ENCODE measurements at regions not wholly inside any gene's neighbourhood (a gene's known extent, or its start where the extent isn't known, plus 50 kb on each side); places are given as distances from the start of the nearest gene placed in this dataset.

DNA sequence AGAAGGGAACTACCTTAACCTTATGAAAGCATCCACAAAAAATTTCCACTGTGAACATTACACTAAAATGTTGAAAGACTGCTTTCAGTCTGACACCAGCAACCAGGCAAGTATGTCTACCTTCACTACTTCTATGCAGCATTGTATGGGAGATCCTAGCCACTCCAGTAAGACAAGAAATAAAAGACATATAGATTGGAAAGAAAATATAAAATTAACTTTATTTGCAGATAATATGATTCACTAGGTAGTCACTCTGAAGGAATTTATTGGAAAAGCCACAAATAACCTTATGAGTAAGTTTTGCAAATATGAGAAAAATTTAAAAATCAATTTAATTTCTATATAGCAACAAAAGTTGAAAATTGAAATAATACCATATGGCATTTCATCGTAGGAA, 172.0 kb downstream of the RERGL start:
- Histone ChIP-seq H3K27me3 (ENCODE audit: insufficient read depth, low read length) (no peaks in the 10 kb centered on the region), H3K4me3 (ENCODE audit: insufficient read depth, low read length) (no peak overlapping the region), H3K4me1 (ENCODE audit: insufficient read depth, low read length) (peaks cover 3% of the 10 kb centered on the region), H3K27ac (ENCODE audit: low read depth, low read length) (no peak overlapping the region), H3K36me3 (ENCODE audit: insufficient read depth, low read length) (no peaks in the 10 kb centered on the region), H4K20me1 (ENCODE audit: insufficient read depth, low read length) (no peaks in the 10 kb centered on the region), H3K9me3 (ENCODE audit: low read depth, low read length) (no peaks in the 10 kb centered on the region), H3K79me2 (ENCODE audit: insufficient read depth, low read length) (no peaks in the 10 kb centered on the region), H3K4me2 (ENCODE audit: insufficient read depth, low read length) (no peak overlapping the region), H2AFZ (ENCODE audit: low read length) (no peak overlapping the region)
- TF ChIP-seq, protein P1, sequence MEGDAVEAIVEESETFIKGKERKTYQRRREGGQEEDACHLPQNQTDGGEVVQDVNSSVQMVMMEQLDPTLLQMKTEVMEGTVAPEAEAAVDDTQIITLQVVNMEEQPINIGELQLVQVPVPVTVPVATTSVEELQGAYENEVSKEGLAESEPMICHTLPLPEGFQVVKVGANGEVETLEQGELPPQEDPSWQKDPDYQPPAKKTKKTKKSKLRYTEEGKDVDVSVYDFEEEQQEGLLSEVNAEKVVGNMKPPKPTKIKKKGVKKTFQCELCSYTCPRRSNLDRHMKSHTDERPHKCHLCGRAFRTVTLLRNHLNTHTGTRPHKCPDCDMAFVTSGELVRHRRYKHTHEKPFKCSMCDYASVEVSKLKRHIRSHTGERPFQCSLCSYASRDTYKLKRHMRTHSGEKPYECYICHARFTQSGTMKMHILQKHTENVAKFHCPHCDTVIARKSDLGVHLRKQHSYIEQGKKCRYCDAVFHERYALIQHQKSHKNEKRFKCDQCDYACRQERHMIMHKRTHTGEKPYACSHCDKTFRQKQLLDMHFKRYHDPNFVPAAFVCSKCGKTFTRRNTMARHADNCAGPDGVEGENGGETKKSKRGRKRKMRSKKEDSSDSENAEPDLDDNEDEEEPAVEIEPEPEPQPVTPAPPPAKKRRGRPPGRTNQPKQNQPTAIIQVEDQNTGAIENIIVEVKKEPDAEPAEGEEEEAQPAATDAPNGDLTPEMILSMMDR (IDR thresholded peaks at IDR 0.05; ENCODE audit: extremely low read depth, low read depth, low read length) = no peak
- no peak for DNase-seq (ENCODE audit: insufficient read length, low spot score, missing footprints)

DNA sequence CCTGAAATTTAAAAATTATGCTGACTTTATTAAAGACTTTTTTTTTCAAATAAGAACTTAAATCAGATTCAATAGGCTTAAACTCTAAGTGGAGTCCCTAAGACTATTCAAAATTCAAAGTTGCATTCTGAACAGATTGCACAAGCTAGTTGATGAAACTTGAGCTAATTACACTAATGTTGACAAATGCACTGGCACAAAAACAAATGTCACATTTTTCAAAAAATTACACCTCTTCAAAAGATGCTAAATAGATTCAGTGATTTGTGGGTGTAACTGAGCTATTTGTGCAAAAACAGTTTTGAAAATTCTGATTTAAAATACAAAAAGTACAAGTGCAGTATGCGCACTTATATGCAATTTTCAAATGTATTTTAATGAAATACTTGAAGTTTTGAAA, 205.4 kb downstream of the RERGL start:
- Histone ChIP-seq H3K36me3 (ENCODE audit: insufficient read depth, low read length) (no peaks in the 10 kb centered on the region), H3K4me3 (ENCODE audit: insufficient read depth, low read length) (no peak overlapping the region), H3K4me1 (ENCODE audit: insufficient read depth, low read length) (no peaks in the 10 kb centered on the region), H3K9me3 (ENCODE audit: low read depth, low read length) (no peaks in the 10 kb centered on the region), H3K4me2 (ENCODE audit: insufficient read depth, low read length) (no peak overlapping the region), H3K27me3 (ENCODE audit: insufficient read depth, low read length) (no peaks in the 10 kb centered on the region), H4K20me1 (ENCODE audit: insufficient read depth, low read length) (no peaks in the 10 kb centered on the region), H2AFZ (ENCODE audit: low read length) (no peak overlapping the region), H3K79me2 (ENCODE audit: insufficient read depth, low read length) (no peaks in the 10 kb centered on the region), H3K27ac (ENCODE audit: low read depth, low read length) (no peak overlapping the region)
- TF ChIP-seq, protein P1 (IDR thresholded peaks at IDR 0.05; ENCODE audit: extremely low read depth, low read depth, low read length) = no peak
- no peak for DNase-seq (ENCODE audit: insufficient read length, low spot score, missing footprints)

DNA sequence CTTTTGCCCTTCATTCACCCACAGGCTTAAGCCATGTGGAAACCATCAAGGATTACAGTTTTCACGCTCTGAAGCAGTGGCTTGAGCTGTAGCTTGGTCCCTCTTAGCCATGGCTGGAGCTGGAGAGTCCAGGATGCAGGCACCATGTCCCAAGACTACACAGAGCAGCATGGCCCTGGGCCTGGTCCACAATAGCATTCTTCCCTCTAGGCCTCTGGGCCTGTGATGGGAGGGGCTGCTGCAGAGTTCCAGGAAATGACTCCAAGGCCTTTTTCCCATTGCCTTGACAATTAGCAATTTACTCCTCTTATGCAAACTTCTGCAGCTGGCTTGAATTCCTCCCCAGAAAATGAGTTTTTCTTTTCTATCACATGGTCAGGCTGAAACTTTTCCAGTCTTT, 211.3 kb downstream of the RERGL start:
- TF ChIP-seq, protein P1 (IDR thresholded peaks at IDR 0.05; ENCODE audit: extremely low read depth, low read depth, low read length) = no peak
- H3K4me1 ChIP-seq (ENCODE audit: insufficient read depth, low read length) = no peaks in the 10 kb centered on the region
- no peaks in the 10 kb centered on the region for H3K27me3 ChIP-seq (ENCODE audit: insufficient read depth, low read length)
- H3K4me2 ChIP-seq (ENCODE audit: insufficient read depth, low read length) = no peak overlapping the region
- H3K27ac ChIP-seq (ENCODE audit: low read depth, low read length) = no peak overlapping the region
- H3K9me3 ChIP-seq (ENCODE audit: low read depth, low read length) = no peaks in the 10 kb centered on the region
- H3K79me2 ChIP-seq (ENCODE audit: insufficient read depth, low read length) = no peaks in the 10 kb centered on the region
- DNase-seq (ENCODE audit: insufficient read length, low spot score, missing footprints) = no peak
- no peaks in the 10 kb centered on the region for H3K36me3 ChIP-seq (ENCODE audit: insufficient read depth, low read length)
- H2AFZ ChIP-seq (ENCODE audit: low read length) = no peak overlapping the region
- H4K20me1 ChIP-seq (ENCODE audit: insufficient read depth, low read length) = no peaks in the 10 kb centered on the region
- H3K4me3 ChIP-seq (ENCODE audit: insufficient read depth, low read length) = no peak overlapping the region

DNA sequence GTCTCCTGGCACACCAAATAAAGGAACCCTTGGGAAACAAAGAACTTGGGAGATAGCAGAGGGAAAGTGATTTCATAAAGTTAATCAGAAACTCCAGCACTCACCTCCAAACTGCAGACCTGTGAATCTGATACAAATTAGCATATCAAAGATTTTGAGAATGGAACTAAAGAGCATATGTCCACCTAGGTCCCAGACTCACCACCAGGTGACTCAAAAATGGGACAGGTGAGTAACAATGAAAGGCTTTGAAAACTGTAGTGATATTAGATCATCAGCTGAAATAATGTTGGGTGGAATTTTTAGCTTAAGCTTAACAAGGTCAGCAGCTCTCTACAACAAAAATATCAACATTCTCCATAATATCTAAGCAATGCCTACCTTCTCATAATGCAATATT, 214.8 kb downstream of the RERGL start:
- Histone ChIP-seq H3K4me2 (ENCODE audit: insufficient read depth, low read length) (no peak overlapping the region), H3K36me3 (ENCODE audit: insufficient read depth, low read length) (no peaks in the 10 kb centered on the region), H3K9me3 (ENCODE audit: low read depth, low read length) (no peaks in the 10 kb centered on the region), H3K27me3 (ENCODE audit: insufficient read depth, low read length) (no peaks in the 10 kb centered on the region), H3K27ac (ENCODE audit: low read depth, low read length) (no peak overlapping the region), H3K4me3 (ENCODE audit: insufficient read depth, low read length) (no peak overlapping the region), H2AFZ (ENCODE audit: low read length) (no peak overlapping the region), H4K20me1 (ENCODE audit: insufficient read depth, low read length) (no peaks in the 10 kb centered on the region), H3K4me1 (ENCODE audit: insufficient read depth, low read length) (no peaks in the 10 kb centered on the region), H3K79me2 (ENCODE audit: insufficient read depth, low read length) (no peaks in the 10 kb centered on the region)
- DNase-seq (ENCODE audit: insufficient read length, low spot score, missing footprints) = no peak
- TF ChIP-seq, protein P1 (IDR thresholded peaks at IDR 0.05; ENCODE audit: extremely low read depth, low read depth, low read length) = no peak

Data from osteoblast (primary cell).